ENCODE measurements at regions not wholly inside any gene's neighbourhood (a gene's known extent, or its start where the extent isn't known, plus 50 kb on each side); places are given as distances from the start of the nearest gene placed in this dataset.

DNA sequence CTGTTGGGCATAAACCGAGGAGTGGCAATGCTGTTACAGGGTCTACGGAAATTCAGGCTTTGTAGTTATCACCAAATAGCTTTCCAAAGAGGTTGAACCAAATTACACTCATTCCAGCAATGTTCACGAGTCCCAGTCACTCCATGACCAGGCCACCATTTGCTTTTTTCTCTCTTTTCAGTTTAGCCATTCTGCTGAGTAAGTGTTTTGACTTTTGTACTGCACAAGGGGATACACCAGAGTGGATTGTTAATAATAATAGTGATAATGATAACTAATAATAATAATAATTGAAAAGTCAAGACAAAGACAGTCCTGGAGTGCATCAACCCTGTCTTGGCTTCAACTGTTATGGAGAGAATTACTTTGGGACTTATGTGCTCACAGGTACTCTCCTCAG lies 343.5 kb downstream of the AACS start:
- Histone ChIP-seq H3K27me3 (replicated peaks in 1 of 4; ENCODE audit: control insufficient read depth in 3 of 4, extremely low read depth in 1 of 4, insufficient read depth in 3 of 4, low read length in 3 of 4) (no peaks in the 10 kb centered on the region), H2AFZ (ENCODE audit: low read length) (no peak overlapping the region), H3K14ac (ENCODE audit: insufficient read length) (no peak overlapping the region), H3K36me3 (ENCODE audit: control insufficient read depth in 2 of 4, insufficient read depth in 4 of 4, low read length in 3 of 4) (no peaks in the 10 kb centered on the region; a peak in 1 of 8 replicates), H3K23ac (ENCODE audit: insufficient read length) (no peak overlapping the region), H3K4ac (replicated peaks; ENCODE audit: insufficient read length, low read depth, low read length) (no peak overlapping the region), H3K18ac (ENCODE audit: extremely low read depth, low read length) (no peak overlapping the region), H2BK20ac (ENCODE audit: low read length) (no peak overlapping the region), H4K5ac (ENCODE audit: insufficient read length, low read depth, low read length) (no peak overlapping the region), H3K79me1 (ENCODE audit: low read depth, low read length) (peaks cover 4% of the 10 kb centered on the region; the same call in 1 of the 2 replicates), H4K20me1 (replicated peaks in 1 of 2; ENCODE audit: control insufficient read depth in 1 of 2, insufficient read depth in 2 of 2, low read length in 2 of 2) (no peaks in the 10 kb centered on the region), H3K23me2 (ENCODE audit: low read depth, low read length) (peaks cover 3% of the 10 kb centered on the region; the same call in 1 of the 2 replicates), H3K27ac (ENCODE audit: low read depth, low read length) (no peak overlapping the region), H3K4me3 (ENCODE audit: extremely low read depth in 1 of 4, insufficient read depth in 2 of 4, low read depth in 3 of 4, low read length in 4 of 4) (no peak overlapping the region), H3K9me3 (ENCODE audit: insufficient read depth in 2 of 2, low read depth in 1 of 2, low read length in 1 of 2) (no peaks in the 10 kb centered on the region), H3K9ac (replicated peaks in 1 of 4; ENCODE audit: extremely low read depth in 1 of 4, low read depth in 3 of 4, low read length in 3 of 4) (no peak overlapping the region), H2AK5ac (ENCODE audit: low read depth, low read length) (no peak overlapping the region), H3K79me2 (ENCODE audit: control insufficient read depth in 1 of 2, insufficient read depth in 2 of 2, low read length in 2 of 2) (peaks cover 0 to 28% of the 10 kb centered on the region in 2 experiments; a peak in 2 of 4 replicates), H2BK12ac (ENCODE audit: low read depth, low read length) (no peak overlapping the region), H2BK120ac (replicated peaks; ENCODE audit: low read depth, low read length) (no peak overlapping the region), H3K4me2 (ENCODE audit: insufficient read depth in 1 of 2, low read depth in 2 of 2, low read length in 2 of 2) (no peak overlapping the region), H3K4me1 (replicated peaks in 1 of 4; ENCODE audit: control insufficient read depth in 3 of 4, insufficient read depth in 4 of 4, low read length in 3 of 4) (no peaks in the 10 kb centered on the region; a peak in 1 of 7 replicates), H2BK5ac (ENCODE audit: low read depth, low read length) (no peak overlapping the region), H4K8ac (ENCODE audit: extremely low read depth, insufficient read depth, low read length) (no peak overlapping the region), H4K91ac (replicated peaks; ENCODE audit: insufficient read length, low read length) (no peak overlapping the region), H3K56ac (replicated peaks; ENCODE audit: insufficient read length, low read depth, low read length) (no peak overlapping the region), H2BK15ac (ENCODE audit: low read length) (no peak overlapping the region)
- TF ChIP-seq YY1 (IDR thresholded peaks at IDR 0.05; ENCODE audit: low read depth, low read length) (no peak), GABPA (IDR thresholded peaks at IDR 0.05; ENCODE audit: borderline replicate concordance, insufficient read depth, low read length) (no peak), NRF1 (IDR thresholded peaks at IDR 0.05; ENCODE audit: low read depth, low read length) (no peak), CBX8 (IDR thresholded peaks at IDR 0.05; ENCODE audit: borderline replicate concordance, low read depth, low read length) (no peak), SAP30 (IDR thresholded peaks at IDR 0.05; ENCODE audit: insufficient read depth, insufficient replicate concordance, low read length) (no peak), KDM1A (IDR thresholded peaks at IDR 0.05; ENCODE audit: borderline replicate concordance, low read length) (no peak), MAX (IDR thresholded peaks at IDR 0.05) (no peak), CBX5 (IDR thresholded peaks at IDR 0.05; ENCODE audit: low read depth, low read length) (no peak), CHD2 (IDR thresholded peaks at IDR 0.05; ENCODE audit: low read length) (no peak), BRCA1 (IDR thresholded peaks at IDR 0.05; ENCODE audit: low read depth, low read length) (no peak), POU5F1 (IDR thresholded peaks at IDR 0.05; ENCODE audit: low read depth, low read length) (no peak)
- TF ChIP-seq, protein P1, sequence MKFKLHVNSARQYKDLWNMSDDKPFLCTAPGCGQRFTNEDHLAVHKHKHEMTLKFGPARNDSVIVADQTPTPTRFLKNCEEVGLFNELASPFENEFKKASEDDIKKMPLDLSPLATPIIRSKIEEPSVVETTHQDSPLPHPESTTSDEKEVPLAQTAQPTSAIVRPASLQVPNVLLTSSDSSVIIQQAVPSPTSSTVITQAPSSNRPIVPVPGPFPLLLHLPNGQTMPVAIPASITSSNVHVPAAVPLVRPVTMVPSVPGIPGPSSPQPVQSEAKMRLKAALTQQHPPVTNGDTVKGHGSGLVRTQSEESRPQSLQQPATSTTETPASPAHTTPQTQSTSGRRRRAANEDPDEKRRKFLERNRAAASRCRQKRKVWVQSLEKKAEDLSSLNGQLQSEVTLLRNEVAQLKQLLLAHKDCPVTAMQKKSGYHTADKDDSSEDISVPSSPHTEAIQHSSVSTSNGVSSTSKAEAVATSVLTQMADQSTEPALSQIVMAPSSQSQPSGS (IDR thresholded peaks at IDR 0.05; ENCODE audit: low read length) = no peak
- POLR2A ChIA-PET (ENCODE audit: partially characterized antibody) = no interaction called here
- WGBS, 2 experiments (ENCODE audit: extremely low coverage in 1 of 2, insufficient coverage in 1 of 2, insufficient read length in 1 of 2, insufficient replicate concordance in 2 of 2, low coverage in 1 of 2, low lambda C conversion rate in 2 of 2, missing lambda C conversion rate in 1 of 2) = 91% methylated on average over 3 of the region's 3 CpGs; no CpG with 5 or more reads in 1 of the 2 experiments
- FAIRE-seq = no peak
- no peak for DNase-seq (ENCODE audit: low read depth in 1 of 2, low spot score in 2 of 2)
- CTCF ChIA-PET (ENCODE audit: partially characterized antibody) = interaction anchor here (1.2 to 1.6 kb wide), 2 partner anchors 75 to 172 kb away, joined by 4 read pairs; no protein-coding TSS in a partner anchor
